Adipocyte (in vitro differentiated cells): ENCODE measurements at regions not wholly inside any gene's neighbourhood (a gene's known extent, or its start where the extent isn't known, plus 50 kb on each side); places are given as distances from the start of the nearest gene placed in this dataset.
"Not testable (repeated sequence)": the region's sequence is repeated elsewhere in the genome, so short reads cannot be mapped to it uniquely, and the experiment has no call there.

ENCODE experiments used
- DNase-seq: peaks from one replicate; pipeline ENCODE4 v3.0.0-alpha.2; 2015; ENCODE audit warnings: low read depth
- H3K27me3 ChIP-seq: replicated peaks from 2 replicates; pipeline ENCODE4 v1.7.0; 2013; ENCODE audit warnings: mild to moderate bottlenecking, low read length, moderate library complexity; ENCODE audit not compliant: control insufficient read depth, insufficient read depth
- H3K36me3 ChIP-seq: 2 replicates; pipeline ENCODE4 v1.7.0; 2013; ENCODE audit warnings: low read length, mild to moderate bottlenecking, moderate library complexity; ENCODE audit not compliant: control insufficient read depth, insufficient read depth, severe bottlenecking
- H3K4me1 ChIP-seq: 2 replicates; pipeline ENCODE4 v1.7.0; 2013; ENCODE audit warnings: mild to moderate bottlenecking, low read length, moderate library complexity; ENCODE audit not compliant: control insufficient read depth, insufficient read depth
- H3K4me3 ChIP-seq: 2 replicates; pipeline ENCODE4 v1.7.0; 2013; ENCODE audit warnings: mild to moderate bottlenecking, low read length, moderate library complexity
- H3K9ac ChIP-seq: 2 replicates; pipeline ENCODE4 v1.7.0; 2013; ENCODE audit warnings: mild to moderate bottlenecking, low read length, moderate library complexity
- H3K9me3 ChIP-seq: 2 replicates; pipeline ENCODE4 v1.7.0; 2013; ENCODE audit warnings: mild to moderate bottlenecking, low read length, moderate library complexity; ENCODE audit not compliant: control insufficient read depth

DNA sequence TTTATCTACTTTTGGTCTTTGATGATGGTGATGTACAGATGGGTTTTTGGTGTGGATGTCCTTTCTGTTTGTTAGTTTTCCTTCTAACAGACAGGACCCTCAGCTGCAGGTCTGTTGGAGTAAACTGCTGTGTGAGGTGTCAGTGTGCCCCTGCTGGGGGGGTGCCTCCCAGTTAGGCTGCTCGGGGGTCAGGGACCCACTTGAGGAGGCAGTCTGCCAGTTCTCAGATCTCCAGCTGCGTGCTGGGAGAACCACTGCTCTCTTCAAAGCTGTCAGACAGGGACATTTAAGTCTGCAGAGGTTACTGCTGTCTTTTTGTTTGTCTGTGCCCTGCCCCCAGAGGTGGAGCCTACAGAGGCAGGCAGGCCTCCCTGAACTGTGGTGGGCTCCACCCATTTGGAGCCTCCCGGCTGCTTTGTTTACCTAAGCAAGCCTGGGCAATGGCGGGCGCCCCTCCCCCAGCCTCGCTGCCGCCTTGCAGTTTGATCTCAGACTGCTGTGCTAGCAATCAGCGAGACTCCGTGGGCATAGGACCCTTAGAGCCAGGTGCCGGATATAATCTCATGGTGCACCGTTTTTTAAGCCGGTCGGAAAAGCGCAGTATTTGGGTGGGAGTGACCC lies 433.7 kb downstream of the CCSER2 start:
- not testable (repeated sequence) for H3K4me3 ChIP-seq, H3K27me3 ChIP-seq, DNase-seq

GRCh38 chr10:84762754-84763394 lies 434.5 kb downstream of the CCSER2 start:
- no peak overlapping the region for H3K9ac ChIP-seq
- no peaks in the 10 kb centered on the region for H3K27me3 ChIP-seq
- DNase-seq, result no peak
- H3K4me3 ChIP-seq, result no peak overlapping the region
- H3K36me3 ChIP-seq, result no peaks in the 10 kb centered on the region
- H3K4me1 ChIP-seq, result no peaks in the 10 kb centered on the region
- no peaks in the 10 kb centered on the region for H3K9me3 ChIP-seq

More for the DNA sequence above, 433.7 kb downstream of the CCSER2 start:
- not testable (repeated sequence) for H3K9me3 ChIP-seq, H3K4me1 ChIP-seq, H3K9ac ChIP-seq, H3K36me3 ChIP-seq

GRCh38 chr10:84763965-84764364 lies 435.6 kb downstream of the CCSER2 start:
- Histone ChIP-seq H3K4me3 (no peak overlapping the region), H3K27me3 (no peaks in the 10 kb centered on the region), H3K36me3 (no peaks in the 10 kb centered on the region), H3K4me1 (no peaks in the 10 kb centered on the region), H3K9me3 (no peaks in the 10 kb centered on the region), H3K9ac (no peak overlapping the region)
- no peak for DNase-seq

DNA sequence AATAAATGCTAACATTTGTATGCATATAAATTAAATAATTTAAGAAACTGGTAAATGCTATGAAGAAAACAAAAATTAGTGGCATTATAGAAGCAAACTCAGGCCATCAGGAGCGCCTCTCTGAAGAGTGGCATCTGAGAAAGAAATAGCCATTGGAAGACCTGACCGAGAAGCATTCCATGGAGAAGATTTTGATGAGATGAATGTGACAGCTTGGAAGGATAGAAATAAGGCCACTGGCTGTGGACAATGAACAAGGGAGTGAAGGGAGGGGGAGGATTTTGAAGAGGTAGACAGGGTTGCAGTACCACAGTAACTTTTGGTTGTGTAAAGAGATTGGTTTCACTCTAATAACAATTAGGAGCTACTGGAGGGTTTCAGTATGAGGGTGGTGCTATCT lies 436.7 kb downstream of the CCSER2 start:
- DNase-seq, result no peak
- Histone ChIP-seq H3K36me3 (no peaks in the 10 kb centered on the region), H3K9ac (no peak overlapping the region)

DNA sequence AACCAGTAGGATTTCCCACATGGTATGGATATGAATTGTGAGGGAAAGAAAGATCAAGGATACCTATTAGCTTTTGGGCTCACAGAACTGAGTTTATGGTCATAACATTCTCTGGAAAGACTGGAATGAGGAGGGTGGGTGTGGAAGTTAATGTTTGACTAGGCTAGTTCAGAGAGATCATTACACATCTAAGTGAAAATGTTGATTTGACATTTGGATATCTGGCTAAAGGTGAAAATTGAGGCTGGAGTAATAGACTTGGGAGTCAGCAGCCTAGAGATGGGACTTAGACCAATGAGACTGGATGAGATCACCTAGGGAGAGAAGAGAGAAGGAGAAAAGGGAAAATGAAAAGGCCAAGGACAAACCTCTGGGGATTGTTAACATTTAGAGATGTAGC lies 437.3 kb downstream of the CCSER2 start:
- H3K4me3 ChIP-seq, result no peak overlapping the region
- no peak for DNase-seq
- H3K36me3 ChIP-seq, result no peaks in the 10 kb centered on the region
- no peaks in the 10 kb centered on the region for H3K9me3 ChIP-seq
- no peaks in the 10 kb centered on the region for H3K4me1 ChIP-seq
- H3K27me3 ChIP-seq, result no peaks in the 10 kb centered on the region
- no peak overlapping the region for H3K9ac ChIP-seq

More for the DNA sequence above, 436.7 kb downstream of the CCSER2 start:
- Histone ChIP-seq H3K27me3 (no peaks in the 10 kb centered on the region), H3K9me3 (no peaks in the 10 kb centered on the region), H3K4me1 (no peaks in the 10 kb centered on the region), H3K4me3 (no peak overlapping the region)

DNA sequence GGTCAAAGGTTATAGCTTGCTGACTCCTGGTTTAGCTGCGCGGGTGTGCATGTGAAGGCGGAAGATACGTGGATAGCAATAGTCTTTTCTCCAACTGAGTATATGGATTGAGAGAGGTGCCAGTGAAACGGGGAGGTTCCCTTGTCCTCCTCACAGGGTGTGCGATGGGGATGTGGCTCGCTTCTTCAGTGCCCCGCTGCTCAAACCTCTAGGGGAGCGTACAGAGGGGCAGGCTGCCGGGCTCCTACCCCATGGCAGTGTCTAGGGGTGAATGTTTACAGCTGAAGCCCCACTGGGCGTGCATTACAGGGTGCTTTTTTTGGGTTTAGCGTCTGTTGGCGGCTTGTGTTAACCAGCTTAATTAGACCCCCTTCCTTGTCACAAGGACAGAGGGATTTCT lies 438.5 kb downstream of the CCSER2 start:
- H3K4me3 ChIP-seq, result no peak overlapping the region
- H3K27me3 ChIP-seq, result no peaks in the 10 kb centered on the region
- H3K9ac ChIP-seq, result no peak overlapping the region
- H3K36me3 ChIP-seq, result no peaks in the 10 kb centered on the region
- no peak for DNase-seq
- H3K4me1 ChIP-seq, result no peaks in the 10 kb centered on the region
- H3K9me3 ChIP-seq, result no peaks in the 10 kb centered on the region

DNA sequence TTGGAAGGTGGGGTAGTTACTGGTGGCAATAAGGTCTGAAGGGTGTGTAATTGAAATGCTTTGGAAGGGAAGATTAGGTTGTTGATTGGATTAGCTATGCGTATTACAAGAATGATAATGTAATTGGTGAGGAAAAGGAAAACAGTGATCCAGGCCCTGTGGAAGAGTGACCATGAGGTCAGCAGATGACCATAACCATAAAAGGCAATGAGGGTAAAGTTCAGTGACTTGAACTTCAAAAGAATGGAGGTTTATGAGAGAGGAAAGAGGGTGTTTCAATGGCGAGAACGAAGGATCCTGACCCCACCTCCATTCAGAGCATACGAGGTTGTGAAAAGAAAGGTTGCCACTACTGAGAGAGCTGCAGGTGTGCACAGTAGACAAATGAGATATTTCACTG lies 439.7 kb downstream of the CCSER2 start:
- no peak overlapping the region for H3K4me3 ChIP-seq
- H3K27me3 ChIP-seq, result no peaks in the 10 kb centered on the region
- DNase-seq, result no peak
- H3K4me1 ChIP-seq, result no peaks in the 10 kb centered on the region
- no peaks in the 10 kb centered on the region for H3K36me3 ChIP-seq
- no peaks in the 10 kb centered on the region for H3K9me3 ChIP-seq
- H3K9ac ChIP-seq, result no peak overlapping the region

DNA sequence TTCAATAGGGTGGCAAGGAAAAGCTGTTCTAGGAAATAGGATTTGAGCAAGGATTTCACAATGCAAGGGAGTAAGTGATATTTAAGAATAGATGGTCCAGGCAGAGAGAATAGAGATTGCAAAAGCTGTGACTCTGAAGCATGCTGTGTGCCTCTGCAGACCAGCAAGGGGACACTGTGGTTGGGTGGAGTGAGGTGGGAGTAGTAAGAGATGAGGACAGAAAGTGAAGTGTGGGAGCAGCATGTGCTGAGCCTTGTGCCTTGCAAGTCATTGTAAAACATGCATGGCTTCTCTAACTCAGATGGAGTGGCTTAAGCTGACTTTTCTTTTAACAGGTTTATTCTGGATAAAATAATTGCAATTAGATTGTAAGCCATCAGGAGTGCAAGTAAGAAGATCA lies 442.4 kb downstream of the CCSER2 start:
- DNase-seq, result no peak
- H3K9me3 ChIP-seq, result no peaks in the 10 kb centered on the region
- no peaks in the 10 kb centered on the region for H3K36me3 ChIP-seq
- H3K9ac ChIP-seq, result no peak overlapping the region
- H3K4me1 ChIP-seq, result no peaks in the 10 kb centered on the region
- no peaks in the 10 kb centered on the region for H3K27me3 ChIP-seq
- H3K4me3 ChIP-seq, result no peak overlapping the region

DNA sequence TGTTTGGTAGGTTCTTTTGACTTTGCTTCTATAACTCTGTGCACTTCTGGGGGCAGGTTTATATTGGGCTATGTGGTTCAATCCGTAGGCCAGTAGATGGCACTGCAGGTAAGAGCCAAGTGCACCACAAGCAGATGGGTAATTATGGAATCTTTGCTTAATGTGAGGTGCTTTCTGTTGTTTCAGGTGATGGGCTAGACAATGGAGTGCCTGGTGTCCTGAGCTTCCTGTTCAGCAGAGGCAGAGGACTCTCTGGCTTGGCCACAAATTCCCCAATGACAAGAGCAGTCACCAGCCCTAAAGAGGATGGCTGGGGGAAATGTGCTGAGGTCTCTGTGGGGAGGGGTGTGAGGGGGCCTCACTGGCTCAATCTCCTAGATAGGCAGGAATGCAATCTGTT lies 455.0 kb downstream of the CCSER2 start:
- peak; percentile 8 for DNase-seq
- Histone ChIP-seq H3K36me3 (no peaks in the 10 kb centered on the region), H3K27me3 (no peaks in the 10 kb centered on the region), H3K9ac (no peak overlapping the region), H3K4me1 (no peaks in the 10 kb centered on the region), H3K9me3 (peaks cover 3% of the 10 kb centered on the region), H3K4me3 (no peak overlapping the region)

DNA sequence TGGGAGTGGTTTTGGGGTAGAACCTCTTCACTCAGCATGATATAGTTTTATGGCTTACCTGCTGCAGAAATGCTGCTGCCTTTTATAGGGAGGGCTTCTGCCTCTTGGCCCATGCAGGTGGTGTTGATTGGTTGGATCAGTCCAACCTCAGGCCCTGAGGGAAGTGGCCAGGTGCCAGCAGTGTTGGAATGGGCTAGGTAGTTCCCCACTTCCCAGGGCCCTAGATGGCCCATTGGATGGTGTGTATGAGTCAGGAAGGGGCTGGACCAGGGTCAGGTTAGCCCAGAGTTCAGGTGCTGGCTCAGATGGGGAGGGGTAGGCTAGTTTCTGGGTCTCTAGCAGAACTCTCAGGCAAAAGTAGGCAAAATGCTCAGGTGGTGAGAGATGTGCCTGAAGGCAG lies 455.5 kb downstream of the CCSER2 start:
- H3K36me3 ChIP-seq, result no peaks in the 10 kb centered on the region
- no peak overlapping the region for H3K9ac ChIP-seq

DNA sequence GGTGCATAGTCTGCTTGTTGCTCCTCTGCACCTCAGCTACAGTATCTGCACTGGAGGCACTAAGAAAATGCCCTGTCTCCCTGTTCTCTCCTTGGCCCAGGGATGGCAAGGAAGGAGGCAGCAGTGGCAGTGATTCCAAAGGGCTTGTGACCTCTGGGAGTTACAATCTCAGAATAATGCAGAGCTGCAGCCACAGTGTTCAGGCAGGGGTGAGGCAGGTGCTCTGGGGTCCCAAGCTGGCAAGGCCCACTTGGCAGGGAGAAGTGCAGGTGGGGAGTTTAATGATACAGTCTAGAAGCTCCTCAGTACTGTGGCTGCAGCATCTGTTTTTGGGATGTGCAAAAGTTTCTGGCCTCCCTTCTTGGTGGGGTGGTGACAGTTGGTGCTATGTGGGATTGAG lies 456.4 kb downstream of the CCSER2 start:
- H3K27me3 ChIP-seq, result no peaks in the 10 kb centered on the region
- H3K9ac ChIP-seq, result no peak overlapping the region
- no peaks in the 10 kb centered on the region for H3K36me3 ChIP-seq
- H3K4me1 ChIP-seq, result no peaks in the 10 kb centered on the region
- no peaks in the 10 kb centered on the region for H3K9me3 ChIP-seq
- H3K4me3 ChIP-seq, result no peak overlapping the region
- no peak for DNase-seq

More for the DNA sequence above, 455.5 kb downstream of the CCSER2 start:
- Histone ChIP-seq H3K4me1 (no peaks in the 10 kb centered on the region), H3K4me3 (no peak overlapping the region), H3K27me3 (no peaks in the 10 kb centered on the region), H3K9me3 (peaks cover 3% of the 10 kb centered on the region)
- no peak for DNase-seq

DNA sequence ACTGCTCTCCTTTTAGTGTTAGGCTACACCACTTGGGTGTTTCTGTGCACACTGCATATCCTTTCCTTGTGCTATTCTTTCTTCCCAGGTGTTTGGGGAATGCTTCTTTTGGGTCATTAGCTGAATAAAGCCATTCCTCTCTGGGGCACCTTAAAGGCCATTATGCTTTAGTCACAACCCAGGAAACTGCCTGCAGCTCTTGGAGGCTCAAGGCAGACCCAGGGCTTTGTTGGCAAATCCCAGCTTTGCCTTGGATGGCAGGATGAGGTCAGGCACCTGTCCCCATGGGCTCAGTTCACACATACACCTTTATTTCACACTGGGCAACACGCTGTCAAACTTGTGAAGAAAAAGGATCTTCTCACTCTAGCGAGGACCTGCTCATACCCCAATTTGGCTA lies 460.6 kb downstream of the CCSER2 start:
- no peak for DNase-seq
- H3K4me3 ChIP-seq, result no peak overlapping the region
- H3K4me1 ChIP-seq, result no peaks in the 10 kb centered on the region

More for the DNA sequence above, 460.6 kb downstream of the CCSER2 start:
- Histone ChIP-seq H3K36me3 (no peaks in the 10 kb centered on the region), H3K27me3 (no peaks in the 10 kb centered on the region), H3K9ac (no peak overlapping the region), H3K9me3 (no peaks in the 10 kb centered on the region)
